Heart left ventricle (tissue), 13 donors: ENCODE measurements at regions not wholly inside any gene's neighbourhood (a gene's known extent, or its start where the extent isn't known, plus 50 kb on each side); places are given as distances from the start of the nearest gene placed in this dataset.

Source experiments
- CTCF ChIP-seq, 12 donors: fragments of 200-600 bp; sonication (generic) in 4 of 12; IDR thresholded peaks; one replicate each; pipeline versions ENCODE4 v1.5.0 to v1.8.0; 2018 to 2022; ENCODE audit warnings: antibody characterized with exemption in 12 of 12, mild to moderate bottlenecking in 5 of 12
- POLR2A ChIP-seq, 2 donors: fragments of 450-650 bp; IDR thresholded peaks; one replicate each; pipeline ENCODE4 v1.6.1; 2017; ENCODE audit warnings: antibody characterized with exemption in 2 of 2, mild to moderate bottlenecking in 2 of 2, moderate library complexity in 2 of 2
- donor health status: ischemic (EF 13 %, LVEDD 7.1; RV severe dilation, severe dysfunction).
- donor health status: DM: no; HTN: yes; CAD: no.
- donor health status: DM: no; HTN: no; CAD: no.
- donor health status: ischemic (EF 25% LVEDD 6.9; RV normal size, moderate dysfunction).
- donor health status: ischemic (EF 25% LVEDD 5.7; RV mildly dilated, moderate dysfunction).
- donor health status: ischemic (EF 35%, LVEDD 5.7; RV mildly dilated, moderate dysfunction).
- donor health status: nonischemic (EF 11% LVEDD 7.7; RV severe dilation, severe dysfunction).
- donor health status: DM: yes; HTN: yes; CAD: no.
- donor health status: PGD.
- donor health status: ischemic (EF 29% LVEDD 5.4; RV normal size, mild dysfunction).
- donor health status: nonischemic (EF 23%, LVEDD 6.1; RV moderate dilation, normal function).

- TF ChIP-seq CTCF (IDR thresholded peaks at IDR 0.05) (no peak), POLR2A (IDR thresholded peaks at IDR 0.05) (no peak)
Measured at GRCh38 chr14:100393906-100394732, 71.0 kb downstream of the SLC25A47 start.
